HepG2 (cell line): ENCODE measurements at regions not wholly inside any gene's neighbourhood (a gene's known extent, or its start where the extent isn't known, plus 50 kb on each side); places are given as distances from the start of the nearest gene placed in this dataset.

Source experiments
- CERS6 ChIP-seq: sonication (generic); formaldehyde crosslinking; IDR thresholded peaks from 2 replicates; pipeline ENCODE4 v1.5.0; 2020; ENCODE audit warnings: missing genetic modification reagents
- DNMT1 ChIP-seq: sonication (generic); formaldehyde crosslinking; IDR thresholded peaks from 2 replicates; pipeline ENCODE4 v1.5.1; 2020; ENCODE audit warnings: mild to moderate bottlenecking, missing genetic modification reagents
- STAT6 ChIP-seq: sonication (generic); formaldehyde crosslinking; IDR thresholded peaks from 2 replicates; pipeline ENCODE4 v1.4.0; 2020; ENCODE audit warnings: missing genetic modification reagents, mild to moderate bottlenecking, borderline replicate concordance
- TARDBP ChIP-seq: sonication (generic); formaldehyde crosslinking; IDR thresholded peaks from 2 replicates; pipeline ENCODE4 v1.8.0; 2022; ENCODE audit warnings: mild to moderate bottlenecking, missing genetic modification reagents
- ZBTB40 ChIP-seq, 2 experiments: fragments of 450-650 bp in 1 of 2; sonication (generic) in 1 of 2; formaldehyde crosslinking in 1 of 2; IDR thresholded peaks; 2 replicates each; pipeline versions ENCODE4 v1.6.1 to v1.8.0; 2016 to 2022; ENCODE audit warnings: antibody characterized with exemption in 1 of 2, mild to moderate bottlenecking in 1 of 2, missing genetic modification reagents in 1 of 2

GRCh38 chr2:162992828-162993227 lies 154.3 kb upstream of the KCNH7 start (continued):
- TF ChIP-seq STAT6 (CRISPR knock-in tag) (no peak), CERS6 (CRISPR knock-in tag) (no peak), ZBTB40 (IDR thresholded peaks at IDR 0.05) (no peak), ZBTB40 (CRISPR knock-in tag; IDR thresholded peaks at IDR 0.05) (no peak), TARDBP (CRISPR knock-in tag) (no peak), DNMT1 (no peak)
